Natural killer cell (primary cell): ENCODE measurements at regions not wholly inside any gene's neighbourhood (a gene's known extent, or its start where the extent isn't known, plus 50 kb on each side); places are given as distances from the start of the nearest gene placed in this dataset.

ENCODE experiments used
- ATAC-seq, 3 donors: fragments of 150-1000 bp in 2 of 3; fragments of 200-7000 bp in 1 of 3; cut with Tn5 transposase; 1 replicate in 1 of 3; 2 replicates in 2 of 3; pipeline ENCODE4 v1.10.0; 2021; ENCODE audit warnings: mild to moderate bottlenecking in 2 of 3, moderate library complexity in 2 of 3
- DNase-seq, 2 donors: peaks; one replicate each; pipeline versions ENCODE4 v3.0.0 to v3.0.0-alpha.2; 2013 to 2021; ENCODE audit warnings: mixed read lengths in 1 of 2
- H3K27ac ChIP-seq: one replicate; pipeline ENCODE4 v1.5.1; 2013; ENCODE audit warnings: mild to moderate bottlenecking, low read length
- H3K27me3 ChIP-seq: one replicate; pipeline ENCODE4 v1.6.1; 2013; ENCODE audit warnings: low read length; ENCODE audit not compliant: control insufficient read depth, insufficient read depth
- H3K36me3 ChIP-seq: one replicate; pipeline ENCODE4 v1.6.1; 2013; ENCODE audit warnings: low read length; ENCODE audit not compliant: control insufficient read depth, insufficient read depth
- H3K4me1 ChIP-seq: one replicate; pipeline ENCODE4 v1.6.1; 2013; ENCODE audit warnings: low read length; ENCODE audit not compliant: control insufficient read depth, insufficient read depth
- H3K4me3 ChIP-seq: one replicate; pipeline ENCODE4 v1.5.1; 2013; ENCODE audit warnings: low read length
- H3K9me3 ChIP-seq: one replicate; pipeline ENCODE4 v1.6.1; 2013; ENCODE audit warnings: low read length; ENCODE audit not compliant: control insufficient read depth, insufficient read depth
- H3K27ac Mint-ChIP-seq, 2 donors: one replicate each; pipeline ENCODE4 v1.8.0; 2022; ENCODE audit warnings: mild to moderate bottlenecking in 2 of 2, mixed read lengths in 2 of 2, moderate library complexity in 1 of 2
- H3K27me3 Mint-ChIP-seq, 2 donors: one replicate each; pipeline ENCODE4 v1.8.0; 2022; ENCODE audit warnings: low read depth in 2 of 2, mixed read lengths in 2 of 2
- H3K36me3 Mint-ChIP-seq: one replicate; pipeline ENCODE4 v1.8.0; 2022; ENCODE audit warnings: mixed read lengths
- H3K4me1 Mint-ChIP-seq, 2 donors: one replicate each; pipeline ENCODE4 v1.8.0; 2022; ENCODE audit warnings: mixed read lengths in 2 of 2
- H3K4me3 Mint-ChIP-seq: one replicate; pipeline ENCODE4 v1.8.0; 2022; ENCODE audit warnings: mild to moderate bottlenecking, moderate library complexity, mixed read lengths
- H3K9me3 Mint-ChIP-seq, 2 donors: one replicate each; pipeline ENCODE4 v1.8.0; 2022; ENCODE audit warnings: mixed read lengths in 2 of 2
- CTCF ChIP-seq: fragments of 200-600 bp; IDR thresholded peaks from one replicate; pipeline ENCODE4 v1.8.0; 2022; ENCODE audit warnings: antibody characterized with exemption
- WGBS: methylation state at CpG from one replicate; pipeline ENCODE4 v1.1.7; 2013; ENCODE audit warnings: missing lambda C conversion rate; ENCODE audit not compliant: insufficient coverage; 5-methylcytosine and 5-hydroxymethylcytosine counted together
- intact Hi-C: fragments of 100-400 bp; cut with micrococcal nuclease; formaldehyde crosslinking; loops from one replicate; pipeline ENCODE4 v1.14.2; 2022

DNA sequence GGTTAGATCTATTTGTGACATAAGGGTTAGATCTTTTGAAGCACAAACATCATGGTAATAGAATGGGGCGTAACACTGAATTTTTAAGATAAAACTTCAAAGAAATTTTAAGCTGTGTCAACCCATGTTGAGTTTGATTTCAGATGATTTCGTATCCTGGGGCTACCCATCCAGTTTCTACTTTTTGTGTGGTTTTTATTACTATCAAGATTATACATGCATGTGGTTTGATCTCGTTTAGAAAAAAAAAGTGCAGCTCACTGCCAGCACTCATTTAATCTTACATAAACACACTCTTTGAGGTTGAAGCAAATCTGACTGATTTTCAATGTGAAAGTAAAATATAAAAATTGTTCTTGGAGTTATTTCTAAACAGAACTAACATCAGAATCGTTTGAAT is 140.8 kb upstream of the GRB10 start:
- no peak overlapping the region for H3K27ac Mint-ChIP-seq
- WGBS = 18% methylated on average over 1 of the region's 4 CpGs
- no peaks in the 10 kb centered on the region for H3K4me1 Mint-ChIP-seq

GRCh38 chr7:50921114-50921813 is 138.6 kb upstream of the GRB10 start:
- H3K36me3 ChIP-seq = no peaks in the 10 kb centered on the region
- no peaks in the 10 kb centered on the region for H3K4me1 ChIP-seq
- DNase-seq = no peak
- H3K9me3 Mint-ChIP-seq = no peaks in the 10 kb centered on the region
- no peaks in the 10 kb centered on the region for H3K9me3 ChIP-seq
- no peak overlapping the region for H3K4me3 Mint-ChIP-seq
- no peak for TF ChIP-seq CTCF
- no peaks in the 10 kb centered on the region for H3K4me1 Mint-ChIP-seq
- H3K27ac ChIP-seq = no peak overlapping the region
- intact Hi-C loops = no loop called here
- no peak overlapping the region for H3K4me3 ChIP-seq
- ATAC-seq = no peak
- no peaks in the 10 kb centered on the region for H3K36me3 Mint-ChIP-seq
- H3K27me3 ChIP-seq = no peaks in the 10 kb centered on the region
- no peak overlapping the region for H3K27ac Mint-ChIP-seq
- no peaks in the 10 kb centered on the region for H3K27me3 Mint-ChIP-seq
- 75% methylated on average over 3 of the region's 4 CpGs for WGBS

More for the DNA sequence above, 140.8 kb upstream of the GRB10 start:
- H3K9me3 Mint-ChIP-seq = no peaks in the 10 kb centered on the region
- H3K4me3 Mint-ChIP-seq = no peak overlapping the region
- intact Hi-C loops = no loop called here
- no peaks in the 10 kb centered on the region for H3K36me3 ChIP-seq
- H3K27me3 Mint-ChIP-seq = no peaks in the 10 kb centered on the region
- H3K27me3 ChIP-seq = no peaks in the 10 kb centered on the region
- no peak overlapping the region for H3K4me3 ChIP-seq
- no peak for TF ChIP-seq CTCF
- no peak for DNase-seq
- H3K9me3 ChIP-seq = no peaks in the 10 kb centered on the region
- ATAC-seq = no peak
- H3K27ac ChIP-seq = no peak overlapping the region
- H3K36me3 Mint-ChIP-seq = no peaks in the 10 kb centered on the region
- H3K4me1 ChIP-seq = no peaks in the 10 kb centered on the region

GRCh38 chr7:50920031-50920635 is 137.4 kb upstream of the GRB10 start:
- Histone ChIP-seq H3K27me3 (no peaks in the 10 kb centered on the region), H3K4me3 (no peak overlapping the region), H3K4me1 (no peaks in the 10 kb centered on the region), H3K27ac (no peak overlapping the region), H3K9me3 (no peaks in the 10 kb centered on the region), H3K36me3 (no peaks in the 10 kb centered on the region)
- Mint-ChIP-seq H3K36me3 (no peaks in the 10 kb centered on the region), H3K4me3 (no peak overlapping the region), H3K27me3 (no peaks in the 10 kb centered on the region), H3K4me1 (no peaks in the 10 kb centered on the region), H3K9me3 (no peaks in the 10 kb centered on the region), H3K27ac (no peak overlapping the region)
- no peak for TF ChIP-seq CTCF
- ATAC-seq (no peak), DNase-seq (no peak)
- intact Hi-C loops = no loop called here
- 20% methylated on average over 7 of the region's 7 CpGs for WGBS

- no peaks in the 10 kb centered on the region for H3K4me1 ChIP-seq
- H3K27me3 Mint-ChIP-seq = no peaks in the 10 kb centered on the region
- no peaks in the 10 kb centered on the region for H3K9me3 Mint-ChIP-seq
- no peak overlapping the region for H3K27ac ChIP-seq
- 67% methylated on average over 5 of the region's 5 CpGs for WGBS
- ATAC-seq = no peak
- no peak overlapping the region for H3K4me3 Mint-ChIP-seq
- TF ChIP-seq CTCF = no peak
- no peaks in the 10 kb centered on the region for H3K9me3 ChIP-seq
- H3K4me1 Mint-ChIP-seq = no peaks in the 10 kb centered on the region
- no peaks in the 10 kb centered on the region for H3K27me3 ChIP-seq
- H3K36me3 ChIP-seq = no peaks in the 10 kb centered on the region
- no peak overlapping the region for H3K4me3 ChIP-seq
- DNase-seq = no peak
- no peaks in the 10 kb centered on the region for H3K36me3 Mint-ChIP-seq
- intact Hi-C loops = no loop called here
- no peak overlapping the region for H3K27ac Mint-ChIP-seq
Measured at GRCh38 chr7:50915621-50916020, 132.9 kb upstream of the GRB10 start.
